ENCODE measurements at regions not wholly inside any gene's neighbourhood (a gene's known extent, or its start where the extent isn't known, plus 50 kb on each side); places are given as distances from the start of the nearest gene placed in this dataset.
"Not testable (repeated sequence)": the region's sequence is repeated elsewhere in the genome, so short reads cannot be mapped to it uniquely, and the experiment has no call there.

DNA sequence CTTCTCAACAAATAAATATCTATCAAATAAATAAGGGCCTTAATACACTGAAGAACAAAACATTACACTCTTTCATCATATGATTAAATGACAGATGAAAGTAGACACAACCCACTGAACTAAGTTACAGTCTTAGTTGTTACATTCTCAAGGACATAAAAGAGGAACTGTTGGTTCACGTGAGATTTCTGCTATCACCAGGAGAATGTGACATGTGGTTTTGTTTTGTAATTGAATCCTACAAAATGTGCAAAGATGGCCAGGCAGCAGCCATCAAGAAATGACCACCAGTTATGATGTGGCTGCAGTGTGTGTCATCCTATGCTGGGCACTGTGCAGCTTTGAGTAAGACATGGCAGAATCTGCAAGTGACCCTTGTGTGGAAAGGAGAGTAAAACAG, 310.6 kb upstream of the PIK3C3 start:
- no peaks in the 10 kb centered on the region for H3K36me3 ChIP-seq
- no peaks in the 10 kb centered on the region for H3K9me3 ChIP-seq
- TF ChIP-seq Cebpa-rat (IDR thresholded peaks at IDR 0.05), result no peak
- H3K27me3 ChIP-seq, result no peaks in the 10 kb centered on the region
- no peaks in the 10 kb centered on the region for H3K4me1 ChIP-seq
- H3K9ac ChIP-seq, result no peak overlapping the region
- H3K4me3 ChIP-seq, result no peak overlapping the region
- H4K20me1 ChIP-seq, result no peaks in the 10 kb centered on the region
- no peak overlapping the region for H3K4me2 ChIP-seq
- H3K27ac ChIP-seq, result no peak overlapping the region

DNA sequence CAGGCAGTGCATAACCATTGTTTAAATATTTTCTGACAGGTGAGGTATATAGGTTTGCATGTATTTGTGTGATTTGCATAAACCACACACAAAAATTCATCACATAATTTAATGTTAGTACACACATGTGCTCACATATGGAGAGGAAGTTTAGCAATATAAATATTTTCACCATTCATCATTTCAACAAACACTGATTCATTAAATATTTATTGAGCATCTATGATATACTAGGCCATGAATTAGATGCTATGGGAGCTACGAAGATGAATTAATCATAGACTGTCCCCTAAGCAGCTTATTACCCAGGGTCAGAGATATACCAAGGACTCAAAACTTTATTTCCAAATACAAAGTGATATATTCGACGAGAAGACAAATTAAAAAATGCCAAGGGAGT, 311.6 kb upstream of the PIK3C3 start:
- H3K4me2 ChIP-seq, result no peak overlapping the region
- TF ChIP-seq Cebpa-rat (IDR thresholded peaks at IDR 0.05), result no peak
- H3K27ac ChIP-seq, result no peak overlapping the region

DNA sequence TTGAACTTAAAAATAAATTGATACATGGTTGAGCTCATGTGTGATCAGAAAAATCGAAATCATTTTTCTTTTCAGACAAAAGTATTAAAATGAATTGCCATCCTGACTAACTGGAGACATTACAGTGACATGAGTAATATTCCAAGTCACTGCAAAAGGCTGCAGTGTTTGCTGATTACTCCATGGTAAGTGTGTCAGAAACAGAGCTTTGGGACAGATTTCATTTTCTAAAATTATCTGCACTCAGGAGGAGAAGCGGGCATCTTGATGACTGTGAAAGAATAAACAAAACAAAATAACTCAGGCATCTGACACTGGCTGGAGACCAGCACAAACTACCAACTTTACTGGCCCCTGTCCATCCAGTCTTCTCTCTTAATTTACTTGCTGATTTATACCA, 312.3 kb upstream of the PIK3C3 start:
- no peak for TF ChIP-seq Cebpa-rat (IDR thresholded peaks at IDR 0.05)
- Histone ChIP-seq H3K27me3 (no peaks in the 10 kb centered on the region), H3K9ac (no peak overlapping the region), H3K36me3 (no peaks in the 10 kb centered on the region), H3K4me2 (no peak overlapping the region), H3K4me1 (no peaks in the 10 kb centered on the region), H4K20me1 (no peaks in the 10 kb centered on the region), H3K4me3 (no peak overlapping the region), H3K9me3 (no peaks in the 10 kb centered on the region), H3K27ac (no peak overlapping the region)

More for the DNA sequence above, 311.6 kb upstream of the PIK3C3 start:
- H4K20me1 ChIP-seq, result no peaks in the 10 kb centered on the region
- H3K4me1 ChIP-seq, result no peaks in the 10 kb centered on the region
- H3K27me3 ChIP-seq, result no peaks in the 10 kb centered on the region
- H3K4me3 ChIP-seq, result no peak overlapping the region
- no peaks in the 10 kb centered on the region for H3K36me3 ChIP-seq
- no peak overlapping the region for H3K9ac ChIP-seq
- H3K9me3 ChIP-seq, result no peaks in the 10 kb centered on the region

DNA sequence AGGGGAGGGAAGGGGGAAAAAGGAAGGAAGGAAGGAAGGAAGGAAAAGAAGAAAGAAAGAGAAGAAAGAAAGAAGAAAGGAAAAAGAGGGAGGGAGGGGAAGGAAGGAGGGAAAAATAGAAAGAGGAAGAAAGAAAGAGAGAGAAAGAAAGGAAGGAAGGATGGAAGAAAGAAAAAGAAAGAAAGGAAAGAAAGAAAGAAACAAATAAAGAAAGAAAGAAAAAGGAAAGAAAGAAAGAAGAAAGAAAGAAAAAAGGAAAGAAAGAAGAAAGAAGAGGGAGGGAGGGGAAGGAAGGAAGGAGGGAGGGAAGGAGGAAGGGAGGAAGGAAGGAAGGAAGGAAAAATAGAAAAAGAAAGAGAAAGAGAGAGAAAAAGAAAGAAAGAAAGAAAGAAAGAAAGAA, 315.8 kb upstream of the PIK3C3 start:
- no peaks in the 10 kb centered on the region for H3K4me1 ChIP-seq
- H3K27ac ChIP-seq, result no peak overlapping the region
- H3K9me3 ChIP-seq, result no peaks in the 10 kb centered on the region
- no peaks in the 10 kb centered on the region for H4K20me1 ChIP-seq
- no peak overlapping the region for H3K9ac ChIP-seq
- H3K36me3 ChIP-seq, result no peaks in the 10 kb centered on the region
- no peaks in the 10 kb centered on the region for H3K27me3 ChIP-seq
- H3K4me3 ChIP-seq, result no peak overlapping the region
- no peak for TF ChIP-seq Cebpa-rat (IDR thresholded peaks at IDR 0.05)
- no peak overlapping the region for H3K4me2 ChIP-seq

DNA sequence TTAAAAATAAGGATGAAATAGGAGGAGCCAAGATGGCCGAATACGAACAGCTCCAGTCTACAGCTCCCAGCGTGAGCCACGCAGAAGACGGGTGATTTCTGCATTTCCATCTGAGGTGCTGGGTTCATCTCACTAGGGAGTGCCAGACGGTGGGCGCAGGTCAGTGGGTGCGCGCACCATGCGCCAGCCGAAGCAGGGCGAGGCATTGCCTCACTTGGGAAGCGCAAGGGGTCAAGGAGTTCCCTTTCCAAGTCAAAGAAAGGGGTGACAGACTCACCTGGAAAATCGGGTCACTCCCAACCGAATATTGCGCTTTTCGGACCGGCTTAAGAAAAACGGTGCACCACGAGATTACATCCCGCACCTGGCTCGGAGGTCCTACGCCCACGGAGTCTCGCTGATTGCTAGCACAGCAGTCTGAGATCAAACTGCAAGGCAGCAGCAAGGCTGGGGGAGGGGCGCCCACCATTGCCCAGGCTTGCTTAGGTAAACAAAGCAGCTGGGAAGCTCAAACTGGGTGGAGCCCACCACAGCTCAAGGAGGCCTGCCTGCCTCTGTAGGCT, 323.2 kb upstream of the PIK3C3 start:
- H3K4me3 ChIP-seq, H3K9ac ChIP-seq, H4K20me1 ChIP-seq, H3K9me3 ChIP-seq, H3K27me3 ChIP-seq, H3K4me2 ChIP-seq, H3K27ac ChIP-seq, H3K4me1 ChIP-seq, H3K36me3 ChIP-seq: not testable (repeated sequence)

DNA sequence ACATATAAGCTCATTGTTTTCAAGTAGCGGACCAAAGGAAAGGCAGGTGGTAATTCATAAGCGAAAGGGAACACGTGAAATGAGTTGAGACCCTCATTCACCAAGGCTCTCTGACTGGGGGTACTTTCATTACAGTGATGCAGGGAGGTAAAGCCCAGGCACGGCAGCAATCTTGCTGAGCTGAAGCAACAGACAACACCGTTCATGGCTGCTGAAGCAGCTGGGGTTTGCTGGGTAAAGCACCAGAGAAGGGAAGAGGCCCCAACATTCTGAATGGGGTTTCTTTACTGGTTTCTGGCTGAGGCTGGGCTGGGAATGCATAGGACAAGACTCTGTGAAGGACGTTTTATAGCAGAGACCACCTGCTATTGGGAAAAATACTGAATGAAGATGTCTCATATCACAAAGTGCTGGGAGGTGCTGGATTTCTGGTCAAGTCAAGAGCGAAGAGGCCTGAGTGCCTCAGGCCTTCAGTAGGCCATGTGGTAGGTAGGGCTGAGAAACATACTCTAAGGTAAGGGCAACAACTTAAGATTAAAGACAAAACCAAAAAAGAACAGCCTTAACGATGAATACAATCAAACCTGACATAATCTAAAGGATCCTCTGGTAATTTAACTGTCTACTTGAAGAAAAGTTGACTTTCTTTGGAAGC, 324.7 kb upstream of the PIK3C3 start:
- no peak overlapping the region for H3K4me3 ChIP-seq
- no peaks in the 10 kb centered on the region for H3K4me1 ChIP-seq
- no peak overlapping the region for H3K9ac ChIP-seq
- no peak overlapping the region for H3K4me2 ChIP-seq
- no peak overlapping the region for H3K27ac ChIP-seq
- no peak for TF ChIP-seq Cebpa-rat (IDR thresholded peaks at IDR 0.05)
- H3K36me3 ChIP-seq, result no peaks in the 10 kb centered on the region
- H4K20me1 ChIP-seq, result no peaks in the 10 kb centered on the region
- H3K9me3 ChIP-seq, result no peaks in the 10 kb centered on the region
- H3K27me3 ChIP-seq, result no peaks in the 10 kb centered on the region

DNA sequence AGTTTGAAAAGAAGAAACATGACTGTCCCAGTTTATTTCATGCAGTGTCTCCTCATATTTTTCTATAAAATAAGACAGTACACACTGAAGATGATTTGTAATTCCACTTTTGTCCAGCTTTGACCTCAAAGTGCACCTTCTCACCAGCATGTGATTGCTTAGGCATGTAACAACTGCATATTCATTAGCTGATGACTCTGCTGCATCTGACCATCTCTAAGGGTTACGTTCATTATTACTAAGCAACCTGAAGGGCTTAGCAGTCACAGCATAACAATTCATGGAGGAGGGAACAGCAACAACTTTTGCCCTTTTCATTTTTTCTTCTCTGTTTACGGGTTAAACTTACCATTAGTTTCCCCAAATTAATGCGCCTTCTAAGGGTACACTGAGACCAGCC, 330.6 kb upstream of the PIK3C3 start:
- no peaks in the 10 kb centered on the region for H4K20me1 ChIP-seq
- H3K27me3 ChIP-seq, result no peaks in the 10 kb centered on the region
- TF ChIP-seq Cebpa-rat (IDR thresholded peaks at IDR 0.05), result no peak
- H3K36me3 ChIP-seq, result no peaks in the 10 kb centered on the region
- H3K27ac ChIP-seq, result no peak overlapping the region
- no peaks in the 10 kb centered on the region for H3K9me3 ChIP-seq
- no peaks in the 10 kb centered on the region for H3K4me1 ChIP-seq
- no peak overlapping the region for H3K9ac ChIP-seq
- H3K4me2 ChIP-seq, result no peak overlapping the region
- no peak overlapping the region for H3K4me3 ChIP-seq

DNA sequence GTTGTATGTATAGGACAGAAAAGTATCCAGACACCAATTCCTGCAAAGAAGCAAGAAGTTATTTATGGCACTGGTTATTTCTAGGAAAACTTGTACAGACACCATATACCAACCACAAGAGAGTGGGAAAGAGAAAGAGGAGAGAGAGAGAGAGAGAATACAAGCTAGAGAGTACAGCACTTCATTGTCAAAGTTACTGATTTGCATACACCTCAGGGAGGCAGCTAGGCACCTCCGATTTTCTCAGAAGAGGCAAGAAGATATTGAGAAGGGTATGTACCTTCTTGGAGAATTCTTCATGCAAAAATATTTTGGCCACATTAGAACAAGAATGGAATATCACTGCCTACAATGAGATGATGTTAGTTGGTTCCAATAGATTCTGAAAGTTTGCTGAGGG, 333.9 kb upstream of the PIK3C3 start:
- Histone ChIP-seq H3K36me3 (no peaks in the 10 kb centered on the region), H3K9ac (no peak overlapping the region), H3K27me3 (no peaks in the 10 kb centered on the region), H3K4me2 (no peak overlapping the region), H3K9me3 (no peaks in the 10 kb centered on the region), H3K4me1 (no peaks in the 10 kb centered on the region), H3K4me3 (no peak overlapping the region), H4K20me1 (no peaks in the 10 kb centered on the region), H3K27ac (no peak overlapping the region)
- TF ChIP-seq Cebpa-rat (IDR thresholded peaks at IDR 0.05), result no peak

DNA sequence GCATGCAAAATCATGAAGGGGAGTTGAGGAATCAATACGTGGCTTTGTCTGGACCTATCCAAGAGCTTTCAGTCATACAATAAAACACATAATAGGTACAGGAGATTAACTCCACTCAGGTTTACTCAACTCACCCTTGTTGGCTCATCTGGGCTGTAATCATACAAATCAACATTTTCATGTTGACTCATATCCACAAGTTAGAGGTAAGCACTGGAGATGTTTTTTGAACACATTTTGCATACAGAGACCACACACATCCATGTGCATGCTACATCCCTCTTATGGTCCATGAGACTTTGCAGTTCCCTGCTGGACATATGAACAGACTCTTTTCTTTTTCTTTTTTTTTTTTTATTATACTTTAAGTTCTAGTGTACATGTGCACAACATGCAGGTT, 336.9 kb upstream of the PIK3C3 start:
- TF ChIP-seq Cebpa-rat (IDR thresholded peaks at IDR 0.05), result no peak
- no peaks in the 10 kb centered on the region for H3K4me1 ChIP-seq
- H4K20me1 ChIP-seq, result no peaks in the 10 kb centered on the region
- no peaks in the 10 kb centered on the region for H3K36me3 ChIP-seq
- H3K9me3 ChIP-seq, result no peaks in the 10 kb centered on the region
- H3K27me3 ChIP-seq, result no peaks in the 10 kb centered on the region
- H3K27ac ChIP-seq, result no peak overlapping the region
- H3K4me3 ChIP-seq, result no peak overlapping the region
- no peak overlapping the region for H3K9ac ChIP-seq
- H3K4me2 ChIP-seq, result no peak overlapping the region

DNA sequence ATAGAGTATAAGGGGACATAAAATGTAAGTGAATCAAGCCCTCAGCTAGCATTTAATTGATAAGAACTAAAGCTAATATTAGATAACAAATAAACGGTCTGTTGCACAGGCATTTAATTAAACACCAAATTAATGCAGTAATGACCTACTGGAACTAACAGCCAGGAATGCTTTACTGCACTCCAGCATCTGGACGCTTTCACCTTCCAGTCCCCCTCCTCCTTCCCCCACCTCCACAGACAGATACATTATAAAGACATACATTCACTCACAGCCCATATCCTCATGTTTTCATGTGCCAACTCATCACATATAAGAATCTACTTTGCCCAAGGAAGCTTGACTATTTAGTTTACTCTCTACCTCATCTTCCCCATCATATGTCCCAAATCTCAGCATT, 337.4 kb upstream of the PIK3C3 start:
- H3K4me3 ChIP-seq, result no peak overlapping the region
- no peaks in the 10 kb centered on the region for H4K20me1 ChIP-seq
- H3K9me3 ChIP-seq, result no peaks in the 10 kb centered on the region
- no peaks in the 10 kb centered on the region for H3K36me3 ChIP-seq
- no peak overlapping the region for H3K4me2 ChIP-seq
- H3K27me3 ChIP-seq, result no peaks in the 10 kb centered on the region
- H3K4me1 ChIP-seq, result no peaks in the 10 kb centered on the region
- no peak for TF ChIP-seq Cebpa-rat (IDR thresholded peaks at IDR 0.05)
- no peak overlapping the region for H3K27ac ChIP-seq
- H3K9ac ChIP-seq, result no peak overlapping the region
